ENCODE measurements at regions not wholly inside any gene's neighbourhood (a gene's known extent, or its start where the extent isn't known, plus 50 kb on each side); places are given as distances from the start of the nearest gene placed in this dataset.

DNA sequence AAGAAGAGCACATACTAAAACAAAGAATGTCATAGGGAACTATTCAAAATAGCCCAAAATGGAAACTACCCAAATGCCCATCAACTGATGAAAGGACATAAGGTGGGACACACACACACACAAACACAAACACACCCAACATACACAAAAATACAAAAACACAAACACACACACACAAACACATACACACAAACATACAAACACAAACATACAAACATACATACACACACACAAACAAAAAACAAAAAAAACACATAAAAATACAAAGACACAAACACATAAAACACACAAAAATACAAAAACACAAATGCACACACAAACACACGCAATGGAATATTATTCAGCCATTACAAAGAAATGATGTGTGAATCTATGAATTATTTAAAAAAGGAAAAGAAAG, 203.6 kb downstream of the ERMARD start:
- DNase-seq (ENCODE audit: low read depth in 2 of 2): no peak

DNA sequence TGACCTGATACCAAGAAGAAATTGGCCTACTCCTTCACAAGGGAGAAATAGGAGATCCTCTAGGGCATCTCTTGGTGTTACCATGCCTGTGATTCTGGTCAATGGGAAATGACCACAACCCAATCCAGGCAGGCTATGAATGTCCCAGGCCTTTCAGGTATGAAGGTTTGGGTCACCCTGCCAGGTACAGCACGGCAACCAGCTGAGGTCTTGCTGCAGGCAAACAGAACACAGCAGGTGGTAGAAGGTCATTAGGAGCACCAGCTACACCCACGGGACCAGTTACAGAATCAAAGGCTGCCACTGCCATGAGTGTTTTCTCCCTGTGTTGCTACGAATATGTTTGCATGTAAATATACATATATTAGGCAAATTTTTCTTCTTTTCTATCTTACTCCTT, 202.3 kb downstream of the ERMARD start:
- no peak for DNase-seq (ENCODE audit: low read depth in 2 of 2)

DNA sequence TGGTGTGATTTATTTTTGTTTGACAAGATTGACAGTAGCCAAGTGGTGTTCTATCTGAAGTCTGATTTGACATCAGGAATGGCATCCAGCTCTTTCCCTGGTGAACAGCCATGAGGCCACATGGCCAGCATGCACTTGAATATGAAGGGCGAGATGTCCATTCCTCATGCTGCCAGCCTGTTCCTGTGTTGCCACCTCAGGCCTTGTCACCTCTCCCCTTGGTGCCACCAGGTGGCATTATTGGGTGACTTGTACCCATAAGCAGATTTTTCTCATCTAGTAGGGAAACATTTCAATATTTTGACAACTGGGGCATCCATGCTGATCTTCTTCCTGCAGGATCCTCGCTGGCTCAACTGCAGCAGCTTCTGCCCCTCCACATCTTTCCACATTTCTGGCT, 199.1 kb downstream of the ERMARD start:
- no peak for DNase-seq (ENCODE audit: low read depth in 2 of 2)

DNA sequence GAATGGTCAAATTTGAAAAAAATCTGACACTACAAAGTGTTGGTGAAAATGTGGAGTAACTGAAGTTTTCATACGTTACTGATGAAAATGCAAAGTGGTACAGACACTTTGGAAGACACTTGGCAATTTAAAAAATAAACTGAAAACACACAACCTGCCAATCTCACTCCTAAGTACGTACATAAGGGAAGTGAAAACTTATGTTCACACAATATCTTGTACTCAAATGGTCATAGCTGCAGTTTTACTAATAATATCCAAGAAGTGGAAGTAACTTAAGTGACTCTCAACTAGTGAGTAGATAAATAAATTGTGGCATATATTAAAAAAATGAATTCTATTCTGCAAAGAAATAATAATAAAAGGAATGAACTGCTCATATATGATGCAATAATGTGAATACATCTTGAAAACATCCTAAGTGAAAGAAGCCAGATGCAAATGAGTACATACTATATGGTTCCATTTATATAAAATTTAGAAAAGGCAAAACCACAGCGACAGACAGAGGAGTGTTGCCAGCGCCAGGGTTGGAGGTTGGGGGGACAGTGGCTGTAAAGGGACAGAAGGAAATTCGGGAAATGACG, 198.2 kb downstream of the ERMARD start:
- no peak for DNase-seq (ENCODE audit: low read depth in 2 of 2)

DNA sequence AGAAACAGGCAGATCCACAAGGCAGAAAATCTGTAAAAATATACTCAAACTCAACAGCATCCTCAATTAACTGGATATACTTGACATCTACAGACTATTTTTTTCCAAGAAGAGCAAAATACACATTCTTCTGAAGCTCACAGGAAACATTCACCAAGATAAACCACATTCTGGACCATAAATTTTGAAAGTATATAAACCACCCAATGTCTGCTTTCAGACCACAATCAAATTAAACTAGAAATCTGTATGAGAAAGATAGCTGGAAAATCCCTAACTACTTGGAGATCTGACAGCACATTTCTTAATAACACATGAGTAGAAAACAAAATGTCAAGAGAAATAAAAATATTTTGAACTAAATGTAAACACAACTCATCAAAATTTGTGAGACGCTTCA, 195.5 kb downstream of the ERMARD start:
- DNase-seq (ENCODE audit: low read depth in 2 of 2): no peak

DNA sequence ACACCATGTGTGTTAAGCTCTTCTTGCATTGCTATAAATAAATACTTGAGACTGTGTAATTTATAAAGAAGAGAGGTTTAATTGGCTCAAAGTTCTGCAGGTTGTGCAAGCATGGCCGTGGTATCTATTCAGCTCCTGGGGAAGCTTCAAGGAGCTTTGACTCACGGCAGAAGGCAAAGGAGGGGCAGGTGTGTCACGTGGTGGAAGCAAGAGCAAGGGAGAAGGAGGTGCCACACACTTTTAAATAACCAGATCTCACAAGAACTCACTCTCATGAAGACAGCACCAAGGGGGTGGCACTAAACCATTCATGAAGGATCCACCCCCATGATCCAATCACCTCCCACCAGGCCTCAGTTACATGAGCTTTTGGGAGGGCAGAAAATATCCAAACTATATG, 193.7 kb downstream of the ERMARD start:
- no peak for DNase-seq (ENCODE audit: low read depth in 2 of 2)

DNA sequence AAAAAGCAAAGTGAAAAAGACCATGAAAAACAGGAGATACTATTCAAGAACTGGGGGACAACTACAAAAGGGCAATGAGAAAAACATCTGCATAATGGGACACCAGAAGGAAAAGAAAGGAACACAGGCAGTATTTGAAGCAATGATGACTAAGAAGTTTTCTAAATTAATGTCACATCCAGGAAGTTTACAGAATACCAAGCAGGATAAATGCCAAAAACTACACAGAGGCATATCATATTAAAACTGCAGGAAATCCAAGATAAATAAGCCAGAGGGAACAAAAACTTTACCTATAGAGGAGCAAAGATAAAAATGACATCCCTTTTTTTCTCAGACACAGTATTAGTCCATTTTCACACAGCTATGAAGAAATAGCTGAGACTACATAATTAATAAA, 193.0 kb downstream of the ERMARD start:
- no peak for DNase-seq (ENCODE audit: low read depth in 2 of 2)

DNA sequence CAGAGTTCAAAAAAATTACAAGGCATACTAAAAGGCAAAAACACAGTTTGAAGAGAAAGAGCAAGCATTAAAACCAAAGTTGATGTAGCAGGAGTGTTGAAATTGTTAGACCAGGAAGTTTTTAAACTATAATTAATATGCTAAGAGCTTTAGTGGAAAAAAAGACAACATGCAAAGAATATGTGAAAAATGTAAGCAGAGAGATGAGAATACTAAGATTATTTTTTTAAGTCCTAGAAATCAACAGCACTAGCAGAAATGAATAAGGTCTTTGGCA, 192.6 kb downstream of the ERMARD start:
- DNase-seq (ENCODE audit: low read depth in 2 of 2): no peak

DNA sequence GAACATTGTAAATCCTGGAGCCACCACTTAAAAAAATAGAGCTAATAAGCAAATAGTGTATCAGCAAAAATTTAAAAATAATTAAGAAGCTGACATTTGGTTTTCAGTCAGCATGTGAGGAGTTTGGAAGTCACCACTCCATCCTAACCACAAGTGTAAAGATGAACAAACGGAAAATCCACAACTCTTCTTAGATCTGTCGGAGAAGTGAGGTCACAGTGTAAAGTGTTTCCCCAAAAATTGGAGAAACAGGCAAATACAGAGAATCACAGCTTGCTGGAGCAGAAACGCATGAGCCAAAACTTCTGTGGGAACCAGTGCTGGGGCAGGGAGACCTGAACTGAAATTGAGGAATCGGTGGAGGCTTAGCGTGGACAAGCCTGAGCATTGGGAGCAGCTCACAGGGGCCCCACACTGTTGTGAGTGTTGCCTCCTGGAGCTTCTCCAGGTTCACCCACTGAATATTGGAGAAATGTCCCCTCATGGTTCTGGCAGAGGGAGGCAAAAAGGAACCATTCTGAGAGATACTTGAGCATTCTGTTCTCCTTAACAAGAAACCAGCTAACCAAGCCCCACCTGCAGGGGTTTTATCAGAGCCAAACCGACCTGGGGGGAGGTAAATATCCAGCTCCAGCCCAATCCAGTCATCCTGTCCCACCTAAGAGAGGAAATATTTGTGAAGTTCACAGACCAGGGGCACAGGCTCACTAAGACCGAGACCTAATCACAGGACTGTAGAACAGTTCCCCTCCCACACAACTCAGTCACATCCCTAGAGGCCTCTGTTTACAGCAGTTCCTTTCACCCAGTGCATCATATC, 192.0 kb downstream of the ERMARD start:
- DNase-seq (ENCODE audit: low read depth in 2 of 2): no peak

DNA sequence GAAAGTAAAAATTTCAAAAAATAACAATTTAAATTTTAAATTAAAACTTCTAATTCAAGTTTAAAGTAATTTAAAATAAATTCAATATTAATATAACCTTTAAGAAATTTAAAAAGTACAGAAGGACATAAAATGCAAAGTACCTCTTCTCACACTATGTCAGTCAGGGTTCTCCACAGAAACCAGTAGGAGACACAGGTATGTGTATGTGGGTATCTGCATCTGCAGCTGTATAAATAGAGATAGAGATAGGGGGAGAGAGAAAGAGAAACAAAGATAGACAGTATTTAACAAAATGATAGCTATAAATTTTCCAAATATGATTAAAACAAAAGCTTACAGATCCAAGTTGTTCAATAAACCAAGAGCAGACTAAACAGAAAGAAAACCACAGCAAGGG, 190.8 kb downstream of the ERMARD start:
- DNase-seq (ENCODE audit: low read depth in 2 of 2): no peak

DNA sequence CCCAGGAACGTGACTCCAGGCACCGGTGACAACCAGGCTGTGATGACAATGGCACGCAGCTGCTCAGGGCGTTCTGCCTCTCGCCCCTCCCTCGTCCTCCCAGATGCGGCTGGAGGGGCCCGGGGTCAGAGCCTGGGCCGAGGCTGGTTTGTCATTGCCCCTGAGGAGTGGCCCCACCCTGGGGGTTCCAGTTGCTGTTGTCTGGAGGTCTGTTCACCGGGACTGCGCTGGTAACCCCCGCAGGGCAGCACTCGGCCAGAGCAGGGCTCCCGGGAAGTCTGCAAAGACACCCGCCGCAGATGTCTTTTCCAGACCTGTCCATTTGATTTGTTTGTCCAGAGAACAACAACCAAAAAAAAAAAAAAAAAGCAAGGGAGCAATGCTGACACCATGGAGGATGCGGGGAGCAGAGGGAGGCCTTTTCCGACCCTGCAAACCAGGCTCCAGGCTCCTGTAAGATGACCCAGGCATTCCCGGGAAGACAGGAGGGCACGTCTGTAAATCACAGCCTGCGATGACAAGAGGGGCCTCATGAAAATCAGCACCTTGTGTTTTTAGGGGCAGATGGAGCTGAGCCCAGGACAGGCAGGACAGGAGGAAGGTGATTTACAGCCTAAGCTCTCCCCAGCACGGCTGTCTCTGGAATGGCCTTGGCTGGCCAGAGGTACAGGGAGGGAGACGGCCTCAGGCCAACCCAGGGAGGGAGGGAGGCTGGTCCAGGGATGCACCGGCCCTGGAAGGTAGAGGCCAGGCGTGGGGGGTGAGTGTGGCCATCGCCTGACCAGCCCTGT, 189.3 kb downstream of the ERMARD start:
- no peak for DNase-seq (ENCODE audit: low read depth in 2 of 2)

DNA sequence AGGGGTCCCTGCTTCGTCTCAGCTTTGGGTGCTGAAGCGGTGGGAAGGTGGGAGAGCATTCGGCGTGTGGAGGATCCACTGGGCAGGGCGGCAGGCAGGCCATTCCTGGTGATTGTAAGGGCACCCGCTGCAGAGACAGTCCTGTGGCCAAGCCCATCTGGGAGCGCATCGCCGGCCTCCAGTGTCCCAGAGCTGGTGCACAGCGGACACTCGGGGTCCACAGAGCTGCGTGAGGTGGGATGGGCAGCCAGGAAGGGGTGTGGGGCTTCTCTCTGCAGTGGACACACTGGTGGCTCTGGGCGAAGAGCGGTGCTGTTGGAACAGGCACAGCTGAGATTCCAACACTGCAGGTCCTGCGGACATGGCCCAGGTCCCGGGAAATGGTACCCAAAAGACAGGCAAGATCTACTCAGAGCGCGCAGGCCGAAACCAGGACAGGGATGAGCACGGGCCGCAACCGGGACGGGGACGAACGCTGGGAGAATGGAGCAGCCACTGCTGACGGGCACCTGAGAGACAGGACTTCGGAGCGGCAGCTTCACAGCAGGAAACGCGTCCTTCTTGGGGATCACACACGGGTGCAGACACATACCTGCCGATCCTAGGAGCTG, 188.2 kb downstream of the ERMARD start:
- no peak for DNase-seq (ENCODE audit: low read depth in 2 of 2)

DNA sequence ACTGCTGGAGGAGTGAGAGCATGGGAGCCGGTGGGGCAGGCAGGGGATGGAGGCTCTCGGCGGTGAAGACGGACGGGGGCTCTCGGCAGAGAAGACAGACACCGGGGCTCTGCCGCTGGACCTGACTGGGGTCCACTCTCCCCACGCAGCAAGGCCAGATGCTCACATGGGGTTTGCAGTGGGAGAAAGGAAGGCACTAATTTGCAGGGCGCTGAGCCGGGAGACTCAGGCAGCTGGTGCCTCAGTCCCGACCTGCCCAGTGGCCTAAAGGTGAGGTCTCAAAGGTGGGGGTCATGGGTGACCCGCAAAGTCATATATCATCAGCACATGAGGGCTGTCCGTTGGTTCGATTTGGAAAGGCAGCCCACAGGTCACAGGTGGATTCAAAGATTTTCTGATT, 187.3 kb downstream of the ERMARD start:
- no peak for DNase-seq (ENCODE audit: low read depth in 2 of 2)

DNA sequence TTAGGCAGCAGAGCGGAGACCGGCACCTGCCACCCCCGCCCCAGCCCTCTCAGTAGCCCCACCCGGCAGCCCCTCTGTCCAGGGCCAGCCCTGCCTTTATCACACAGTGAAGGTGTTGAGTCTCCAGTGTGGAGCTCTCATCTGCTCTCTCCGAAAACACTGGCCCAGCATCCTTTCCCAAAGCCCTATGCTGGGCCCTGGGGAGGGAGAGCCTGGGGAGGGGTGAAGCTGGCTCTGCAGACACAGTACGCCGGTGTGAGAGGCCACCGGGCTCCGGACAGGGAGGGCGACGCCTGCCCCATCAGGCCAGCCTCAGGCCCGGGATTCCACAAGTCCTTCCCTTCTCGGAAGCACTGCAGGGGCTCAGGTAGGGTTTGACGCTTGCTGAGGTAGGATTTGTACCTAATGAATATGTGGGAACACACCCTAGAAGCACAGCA, 186.9 kb downstream of the ERMARD start:
- no peak for DNase-seq (ENCODE audit: low read depth in 2 of 2)

DNA sequence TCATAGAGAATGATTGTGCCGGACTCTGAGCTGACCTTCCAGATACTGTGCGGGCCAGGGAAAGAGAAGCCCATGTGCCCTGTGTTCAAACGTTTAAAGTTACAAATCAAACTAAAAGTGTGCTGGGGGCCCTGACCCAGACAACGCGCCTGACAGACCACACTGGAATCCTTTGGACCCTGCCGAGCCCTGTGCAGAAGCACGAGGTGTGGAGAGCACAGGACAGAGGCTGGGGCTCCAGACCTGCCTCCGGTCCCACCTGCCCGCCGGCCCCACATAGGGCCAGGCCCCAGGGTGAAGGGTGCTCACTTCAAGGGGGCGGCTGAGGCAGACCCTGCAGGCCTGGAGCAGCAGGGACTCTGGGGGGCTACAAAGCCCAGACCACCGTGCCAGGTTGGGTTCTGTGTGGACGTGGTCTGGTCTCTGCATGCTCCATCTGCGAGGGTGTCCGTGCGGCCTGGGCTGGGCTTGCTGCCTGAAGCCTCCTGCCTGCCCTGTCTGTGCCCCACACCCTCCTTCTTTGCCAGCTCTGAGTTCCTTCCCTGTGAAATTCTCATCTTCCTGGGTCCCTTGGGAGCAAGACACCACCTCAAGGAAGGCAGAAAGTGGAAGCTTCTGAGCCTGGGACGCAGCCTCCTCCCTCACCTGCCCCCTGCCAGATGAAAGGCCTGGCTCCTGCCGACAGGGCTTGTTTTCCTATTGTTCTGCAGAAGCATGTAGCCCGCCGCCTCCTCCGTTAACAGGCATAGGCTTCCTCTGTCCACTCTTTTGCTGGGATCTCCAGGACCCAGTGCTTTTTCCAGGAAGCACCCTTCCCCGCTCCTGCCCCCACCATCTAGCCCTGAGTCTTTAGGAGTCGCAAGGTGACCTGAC, 186.2 kb downstream of the ERMARD start:
- no peak for DNase-seq (ENCODE audit: low read depth in 2 of 2)

DNA sequence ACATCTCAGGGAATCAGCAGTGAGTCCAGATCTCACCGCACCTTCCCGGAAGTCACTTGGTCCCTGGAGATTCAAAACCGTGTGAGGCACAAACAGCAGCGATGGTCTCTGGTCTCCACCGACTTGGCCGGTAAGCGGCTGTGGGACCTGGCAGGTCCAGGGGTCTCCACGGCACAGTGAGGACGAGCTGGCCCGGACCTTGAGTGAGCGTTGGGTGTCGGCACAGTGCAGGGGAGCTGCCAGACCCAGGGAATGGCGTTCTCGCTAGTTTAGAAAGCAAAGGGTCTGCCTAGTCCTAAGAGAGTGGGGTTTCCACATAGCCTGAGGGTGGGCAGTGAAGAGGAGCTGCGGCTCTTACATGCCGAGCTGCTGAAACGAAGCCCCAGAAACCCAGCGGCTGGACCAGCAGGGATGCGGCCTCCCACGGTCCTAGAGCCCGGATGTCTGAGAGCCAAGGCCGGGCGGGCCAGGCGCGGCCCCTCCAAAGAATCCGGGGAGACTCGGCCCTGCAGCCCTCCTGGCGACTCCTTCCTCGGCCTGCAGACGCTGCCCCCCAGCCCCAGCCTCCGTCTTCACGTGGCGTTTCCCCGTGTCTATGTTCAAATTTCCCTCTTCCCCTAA, 185.0 kb downstream of the ERMARD start:
- no peak for DNase-seq (ENCODE audit: low read depth in 2 of 2)

DNA sequence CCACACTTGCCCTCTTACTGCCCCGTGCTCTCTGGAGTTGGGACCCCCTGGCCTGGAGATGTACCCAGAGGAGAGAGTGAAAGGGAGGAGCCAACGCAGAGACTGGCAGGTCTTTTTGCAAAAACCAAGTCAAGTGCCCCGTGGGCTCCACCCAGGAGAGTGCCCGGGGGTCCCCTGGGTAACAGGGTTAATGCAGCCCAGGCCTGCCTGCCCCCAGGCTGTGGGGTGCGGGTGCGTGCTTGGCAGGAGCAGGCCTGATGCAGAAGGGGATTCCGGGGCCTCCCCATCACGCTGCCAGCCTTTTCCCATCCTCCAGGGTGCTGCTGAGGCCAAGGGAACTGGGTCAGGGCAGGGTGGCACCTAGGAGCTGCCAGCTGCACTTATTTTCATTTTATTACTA, 184.4 kb downstream of the ERMARD start:
- no peak for DNase-seq (ENCODE audit: low read depth in 2 of 2)

DNA sequence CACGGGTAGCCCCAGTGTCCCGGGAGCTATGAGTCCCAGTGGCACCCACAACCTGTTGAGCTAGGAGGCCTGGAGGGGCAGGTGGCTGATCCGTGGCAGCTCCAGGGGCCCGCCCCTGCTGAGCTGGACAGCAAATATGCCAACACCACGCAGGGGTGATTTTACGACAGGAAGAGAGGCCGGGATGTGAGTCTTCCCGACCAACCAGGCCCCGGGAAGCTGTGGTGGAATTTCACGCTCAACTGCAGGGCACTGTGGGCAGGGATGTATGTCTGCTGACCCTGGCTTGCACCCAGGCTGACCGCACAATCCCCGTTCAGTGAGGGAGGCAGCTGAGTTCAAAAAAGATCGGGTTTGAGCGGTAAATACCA, 183.9 kb downstream of the ERMARD start:
- no peak for DNase-seq (ENCODE audit: low read depth in 2 of 2)

DNA sequence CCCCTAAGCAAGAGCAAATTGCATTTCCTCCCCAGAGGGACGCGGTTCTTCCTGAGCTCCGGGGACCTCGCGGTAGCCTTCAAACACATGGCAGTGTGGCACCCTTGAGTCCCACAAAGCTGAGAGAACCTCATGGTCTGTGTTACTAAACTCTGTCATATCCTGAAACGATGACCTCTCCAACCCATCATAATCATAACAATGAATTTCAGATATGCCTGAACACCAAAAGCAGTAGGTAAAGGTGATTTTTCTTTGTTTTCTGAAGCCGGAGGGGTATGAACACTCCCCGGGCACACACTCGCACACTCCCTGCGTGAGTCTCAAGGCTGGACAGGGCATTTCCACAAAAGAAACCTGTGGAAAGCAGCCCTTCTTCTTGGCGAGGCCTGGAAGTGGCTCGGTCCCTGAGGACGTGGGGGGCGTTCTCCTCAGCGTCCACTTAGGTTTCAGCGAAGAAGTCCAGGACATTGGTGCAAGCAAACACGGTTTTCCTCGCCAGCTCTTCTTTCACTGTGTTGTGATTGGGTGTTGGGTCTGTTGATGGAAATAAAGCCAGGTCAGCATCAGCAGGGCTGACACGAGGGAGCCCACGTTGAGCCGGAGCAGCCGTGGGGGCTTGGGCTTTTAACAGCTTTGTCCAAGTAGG, 183.4 kb downstream of the ERMARD start:
- no peak for DNase-seq (ENCODE audit: low read depth in 2 of 2)

DNA sequence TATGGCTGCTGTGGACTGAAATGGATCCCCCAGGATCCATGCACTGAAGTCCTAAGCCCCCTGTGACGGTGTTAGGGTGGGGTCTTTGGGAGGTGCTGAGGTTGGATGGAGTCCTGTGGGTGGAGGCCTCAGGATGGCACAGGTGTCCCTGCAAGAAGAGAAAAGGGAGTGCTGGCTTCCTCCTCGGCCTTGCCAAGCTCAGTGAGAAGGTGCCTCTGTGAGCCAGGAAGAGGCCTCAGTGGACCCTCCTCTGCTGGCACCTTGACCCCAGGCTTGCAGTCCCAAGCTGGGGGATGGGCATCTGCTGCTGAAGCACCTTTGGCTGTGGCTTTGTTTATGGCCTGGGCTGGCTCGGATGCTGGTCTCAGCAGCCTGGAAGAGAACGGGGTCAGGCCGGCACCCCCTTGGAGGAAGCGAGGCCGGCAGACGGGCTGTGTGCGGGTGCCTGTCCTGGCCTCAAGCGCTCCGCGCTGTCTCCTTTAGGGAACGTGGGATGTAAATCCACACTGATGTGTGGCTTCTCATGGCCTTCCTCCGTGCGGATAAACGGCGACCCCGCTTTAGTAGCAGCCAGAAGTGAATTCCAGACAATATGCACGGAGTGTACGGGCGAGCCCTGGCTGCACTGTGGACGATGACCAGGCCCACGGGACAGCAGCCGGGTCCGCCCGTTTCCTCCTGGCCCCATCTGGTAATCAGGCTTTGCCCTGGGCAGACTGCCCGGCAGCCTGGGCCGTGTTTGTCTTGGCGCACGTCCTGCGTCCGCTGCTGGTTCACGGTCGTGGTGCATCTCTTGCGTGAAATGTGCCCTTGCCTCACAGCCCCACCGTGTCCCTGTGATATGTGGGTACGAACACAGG, 182.6 kb downstream of the ERMARD start:
- DNase-seq (ENCODE audit: low read depth in 2 of 2): no peak
